Neural progenitor cell (in vitro differentiated cells): ENCODE measurements at regions not wholly inside any gene's neighbourhood (a gene's known extent, or its start where the extent isn't known, plus 50 kb on each side); places are given as distances from the start of the nearest gene placed in this dataset.

Source experiments
- CTCF ChIP-seq: fragments of 200-600 bp; sonication (generic); IDR thresholded peaks from 2 replicates; pipeline ENCODE4 v1.5.1; 2017; ENCODE audit warnings: antibody characterized with exemption, mild to moderate bottlenecking
- EZH2 ChIP-seq: fragments of 200-600 bp; sonication (generic); IDR thresholded peaks from 2 replicates; pipeline ENCODE4 v1.6.1; 2017; ENCODE audit warnings: antibody characterized with exemption, mild to moderate bottlenecking, moderate library complexity
- EZH2phosphoT487 ChIP-seq: fragments of 200-600 bp; sonication (generic); IDR thresholded peaks from 2 replicates; pipeline ENCODE4 v1.6.1; 2017; ENCODE audit warnings: antibody characterized with exemption

- TF ChIP-seq CTCF (peak; percentile 31), EZH2 (no peak), EZH2phosphoT487 (no peak)
Observed at GRCh38 chr2:226622484-226622883, 177.1 kb downstream of the IRS1 start.
